Activated CD8-positive, alpha-beta T cell treated with anti-CD3 and anti-CD28 coated beads for 36 hours (primary cell): ENCODE measurements at regions not wholly inside any gene's neighbourhood (a gene's known extent, or its start where the extent isn't known, plus 50 kb on each side); places are given as distances from the start of the nearest gene placed in this dataset.

Experiments
- ATAC-seq: fragments of 200-7000 bp; cut with Tn5 transposase; one replicate; pipeline ENCODE4 v1.10.0; 2021; ENCODE audit warnings: mild to moderate bottlenecking, moderate library complexity
- CTCF ChIA-PET: fragments of 350-600 bp; sonication (Branson Sonifier 250); formaldehyde crosslinking; loops from one replicate; lab custom pipeline; 2021; ENCODE audit warnings: antibody characterized with exemption; lab: Charles Lee
- POLR2A ChIA-PET: fragments of 350-600 bp; sonication (Branson Sonifier 250); formaldehyde crosslinking; loops from one replicate; lab custom pipeline; 2021; ENCODE audit warnings: antibody characterized with exemption; lab: Charles Lee
- DNase-seq: peaks from one replicate; pipeline ENCODE4 v3.0.0-alpha.2; 2020
- H3K27ac Mint-ChIP-seq: one replicate; pipeline ENCODE4 v1.8.0; 2021; ENCODE audit warnings: mild to moderate bottlenecking, mixed read lengths
- H3K27me3 Mint-ChIP-seq: one replicate; pipeline ENCODE4 v1.8.0; 2021; ENCODE audit warnings: mixed read lengths
- H3K36me3 Mint-ChIP-seq: one replicate; pipeline ENCODE4 v1.8.0; 2021; ENCODE audit warnings: low read depth, mixed read lengths
- H3K4me1 Mint-ChIP-seq: one replicate; pipeline ENCODE4 v1.8.0; 2021; ENCODE audit warnings: low read depth, mixed read lengths
- H3K4me3 Mint-ChIP-seq: one replicate; pipeline ENCODE4 v1.8.0; 2021; ENCODE audit warnings: mild to moderate bottlenecking, moderate library complexity, mixed read lengths
- H3K9me3 Mint-ChIP-seq: one replicate; pipeline ENCODE4 v1.8.0; 2021; ENCODE audit warnings: mixed read lengths
- intact Hi-C: fragments of 100-400 bp; cut with micrococcal nuclease; formaldehyde crosslinking; loops from one replicate; pipeline ENCODE4 v1.10.0; 2022
- TF ChIP-seq, protein P1 (sequence below): fragments of 200-600 bp; IDR thresholded peaks from one replicate; pipeline ENCODE4 v1.8.0; 2022; ENCODE audit warnings: antibody characterized with exemption, mild to moderate bottlenecking

DNA sequence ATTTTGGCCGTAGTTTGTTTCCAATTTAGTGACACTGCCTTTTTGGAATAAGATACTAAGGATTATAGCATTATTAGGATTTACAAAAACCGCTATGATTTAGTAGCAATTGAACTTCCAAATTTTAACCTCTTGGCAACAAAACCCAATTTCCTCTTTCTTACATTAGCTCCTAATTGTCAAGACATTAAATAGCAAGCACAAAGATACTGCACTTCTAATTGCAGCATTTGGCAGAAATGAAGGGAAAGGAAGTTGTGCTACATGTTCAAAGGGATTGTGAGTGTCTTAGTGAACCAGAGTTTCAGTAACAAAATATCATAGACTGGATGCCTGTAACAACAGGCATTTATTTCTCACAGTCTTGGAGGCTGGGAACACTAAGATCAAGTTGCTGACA is 99.9 kb downstream of the NUF2 start:
- H3K27me3 Mint-ChIP-seq = peaks cover 6% of the 10 kb centered on the region
- no peak overlapping the region for H3K27ac Mint-ChIP-seq
- POLR2A ChIA-PET = no interaction called here
- H3K36me3 Mint-ChIP-seq = no peaks in the 10 kb centered on the region
- CTCF ChIA-PET = no interaction called here
- H3K4me3 Mint-ChIP-seq = no peak overlapping the region
- H3K4me1 Mint-ChIP-seq = no peaks in the 10 kb centered on the region
- H3K9me3 Mint-ChIP-seq = no peaks in the 10 kb centered on the region
- intact Hi-C loops = no loop called here
- TF ChIP-seq, protein P1, sequence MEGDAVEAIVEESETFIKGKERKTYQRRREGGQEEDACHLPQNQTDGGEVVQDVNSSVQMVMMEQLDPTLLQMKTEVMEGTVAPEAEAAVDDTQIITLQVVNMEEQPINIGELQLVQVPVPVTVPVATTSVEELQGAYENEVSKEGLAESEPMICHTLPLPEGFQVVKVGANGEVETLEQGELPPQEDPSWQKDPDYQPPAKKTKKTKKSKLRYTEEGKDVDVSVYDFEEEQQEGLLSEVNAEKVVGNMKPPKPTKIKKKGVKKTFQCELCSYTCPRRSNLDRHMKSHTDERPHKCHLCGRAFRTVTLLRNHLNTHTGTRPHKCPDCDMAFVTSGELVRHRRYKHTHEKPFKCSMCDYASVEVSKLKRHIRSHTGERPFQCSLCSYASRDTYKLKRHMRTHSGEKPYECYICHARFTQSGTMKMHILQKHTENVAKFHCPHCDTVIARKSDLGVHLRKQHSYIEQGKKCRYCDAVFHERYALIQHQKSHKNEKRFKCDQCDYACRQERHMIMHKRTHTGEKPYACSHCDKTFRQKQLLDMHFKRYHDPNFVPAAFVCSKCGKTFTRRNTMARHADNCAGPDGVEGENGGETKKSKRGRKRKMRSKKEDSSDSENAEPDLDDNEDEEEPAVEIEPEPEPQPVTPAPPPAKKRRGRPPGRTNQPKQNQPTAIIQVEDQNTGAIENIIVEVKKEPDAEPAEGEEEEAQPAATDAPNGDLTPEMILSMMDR = no peak
- ATAC-seq (no peak), DNase-seq (no peak)

DNA sequence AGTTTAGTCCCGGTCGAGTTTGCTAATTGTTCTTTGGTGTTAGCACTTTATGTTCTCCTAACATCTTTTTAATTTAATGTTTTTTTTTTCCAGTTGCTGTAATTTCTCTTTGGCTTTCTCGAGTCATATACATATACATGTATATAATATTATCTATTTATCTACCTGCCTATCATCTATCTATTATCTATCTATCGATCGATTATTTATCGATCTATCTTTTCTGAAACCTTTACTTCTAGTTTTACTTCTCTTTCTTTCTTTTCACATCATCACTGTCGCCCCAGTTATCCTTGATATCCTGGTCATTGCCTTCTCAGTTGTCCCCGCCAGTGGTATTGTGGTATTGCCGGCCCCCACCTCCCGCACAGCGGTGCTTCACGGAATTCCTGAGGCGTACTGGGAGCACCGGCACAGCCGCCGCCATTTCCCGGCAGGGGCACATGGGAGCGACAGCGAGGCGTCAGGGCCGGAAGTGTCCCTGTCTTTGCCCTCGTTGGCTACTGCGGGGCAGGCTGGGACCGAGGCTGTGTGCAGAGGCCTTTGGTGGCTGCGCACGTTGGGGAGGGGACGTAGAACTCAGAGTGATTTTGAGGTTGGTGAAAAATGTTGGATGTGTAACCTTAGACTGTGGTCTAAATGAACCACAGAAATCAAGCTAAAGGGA is 101.1 kb downstream of the NUF2 start:
- POLR2A ChIA-PET = no interaction called here
- H3K4me1 Mint-ChIP-seq = no peaks in the 10 kb centered on the region
- H3K9me3 Mint-ChIP-seq = no peaks in the 10 kb centered on the region
- TF ChIP-seq, protein P1 = no peak
- H3K27me3 Mint-ChIP-seq = peaks cover 3% of the 10 kb centered on the region
- no peaks in the 10 kb centered on the region for H3K36me3 Mint-ChIP-seq
- CTCF ChIA-PET = no interaction called here
- ATAC-seq (no peak), DNase-seq (no peak)
- intact Hi-C loops = no loop called here
- no peak overlapping the region for H3K4me3 Mint-ChIP-seq
- no peak overlapping the region for H3K27ac Mint-ChIP-seq

DNA sequence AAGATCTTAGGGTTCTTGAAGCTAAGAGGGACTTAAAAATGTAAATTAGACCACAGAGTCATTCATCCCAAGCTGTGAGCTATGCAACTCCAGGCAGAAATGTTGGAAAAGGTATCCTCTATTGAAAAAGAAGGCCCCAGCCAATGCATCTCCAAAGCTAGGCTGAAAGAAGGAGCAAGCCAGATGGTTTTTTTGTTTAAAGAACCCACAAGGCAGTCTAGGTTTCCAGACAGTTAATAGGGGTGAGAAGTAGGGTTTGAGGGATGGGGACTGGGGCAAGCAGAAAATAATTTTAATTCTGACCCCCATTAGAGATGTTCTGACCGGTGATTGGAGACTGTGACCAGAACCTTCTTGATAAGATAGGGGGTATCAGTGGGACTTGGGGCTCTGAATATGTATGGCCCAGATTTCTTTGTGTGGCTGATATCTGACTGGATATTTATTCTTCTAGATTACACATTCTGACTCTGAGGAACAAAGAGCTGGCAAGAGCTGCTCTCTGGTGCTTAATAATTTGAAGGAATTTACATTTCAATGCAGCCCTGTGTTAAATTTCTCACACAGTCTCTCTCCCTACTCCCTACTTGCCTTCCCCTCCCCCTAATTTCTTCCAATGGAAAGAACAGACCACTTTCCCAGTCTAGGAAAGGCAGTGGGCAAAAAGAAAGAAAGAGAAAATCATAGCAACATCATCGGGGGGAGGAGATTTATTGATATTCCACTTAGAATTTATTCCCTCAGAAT is 104.9 kb downstream of the NUF2 start:
- POLR2A ChIA-PET = no interaction called here
- CTCF ChIA-PET = no interaction called here
- TF ChIP-seq, protein P1 = no peak
- no peaks in the 10 kb centered on the region for H3K27me3 Mint-ChIP-seq
- intact Hi-C loops = no loop called here
- no peaks in the 10 kb centered on the region for H3K4me1 Mint-ChIP-seq
- H3K36me3 Mint-ChIP-seq = no peaks in the 10 kb centered on the region
- H3K27ac Mint-ChIP-seq = no peak overlapping the region
- DNase-seq (no peak), ATAC-seq (no peak)
- H3K9me3 Mint-ChIP-seq = no peaks in the 10 kb centered on the region
- H3K4me3 Mint-ChIP-seq = no peak overlapping the region

DNA sequence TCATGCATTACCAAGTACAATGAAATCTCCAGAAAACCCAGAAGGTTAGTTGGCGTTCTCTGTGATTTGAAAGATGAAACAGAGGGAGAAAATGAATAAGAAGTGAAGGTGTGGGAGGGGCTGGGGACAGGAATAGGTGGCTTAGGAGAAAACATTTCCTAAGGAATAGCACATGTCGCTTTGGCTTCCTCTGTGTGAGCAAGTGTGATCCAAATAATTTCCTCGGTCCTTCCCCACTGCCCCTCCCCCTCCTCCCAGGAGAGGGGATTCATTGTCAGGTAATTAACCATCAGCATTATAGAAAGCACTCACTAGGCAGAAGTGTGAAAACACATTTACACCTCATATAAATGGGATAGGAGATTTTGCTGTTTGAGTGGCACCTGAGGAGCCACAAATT is 105.5 kb downstream of the NUF2 start:
- intact Hi-C loops = no loop called here
- H3K9me3 Mint-ChIP-seq = no peaks in the 10 kb centered on the region
- H3K27me3 Mint-ChIP-seq = no peaks in the 10 kb centered on the region
- no peaks in the 10 kb centered on the region for H3K36me3 Mint-ChIP-seq
- CTCF ChIA-PET = no interaction called here
- no peak overlapping the region for H3K4me3 Mint-ChIP-seq
- DNase-seq (no peak), ATAC-seq (no peak)
- TF ChIP-seq, protein P1 = no peak
- H3K27ac Mint-ChIP-seq = no peak overlapping the region
- POLR2A ChIA-PET = no interaction called here
- no peaks in the 10 kb centered on the region for H3K4me1 Mint-ChIP-seq

DNA sequence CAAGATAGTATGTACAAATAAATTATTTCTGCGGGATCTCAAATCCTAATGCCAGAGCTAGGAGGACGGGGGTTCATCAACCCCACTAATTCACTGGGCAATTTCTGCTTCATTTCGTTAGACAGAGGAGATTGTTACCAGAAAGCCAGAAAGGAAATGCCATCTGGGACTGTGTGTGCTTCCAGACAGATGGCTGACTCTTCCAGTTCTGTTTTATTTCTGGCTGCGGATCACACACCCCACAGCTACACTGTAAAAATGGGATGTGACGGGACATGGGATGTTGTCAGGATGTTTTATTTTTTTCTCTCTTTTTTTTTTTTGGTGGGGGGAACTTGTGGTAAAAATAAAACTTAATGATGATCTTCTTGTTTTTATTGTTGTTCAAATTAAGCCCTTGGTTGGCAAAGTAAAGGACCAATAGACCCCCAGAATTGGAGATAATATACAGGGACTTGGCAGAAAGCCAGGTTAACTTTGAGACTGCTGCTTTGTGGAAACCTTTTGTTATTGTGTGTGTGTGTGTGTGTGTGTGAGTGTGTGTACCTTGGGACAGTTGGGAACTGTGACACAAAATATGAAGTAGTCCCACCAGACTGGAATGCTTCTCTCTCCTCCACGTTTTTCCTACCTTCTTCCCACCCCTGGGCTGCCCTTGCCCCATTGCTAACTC is 114.5 kb downstream of the NUF2 start:
- TF ChIP-seq, protein P1 = no peak
- Mint-ChIP-seq H3K27me3 (peaks cover 6% of the 10 kb centered on the region), H3K4me3 (no peak overlapping the region), H3K36me3 (no peaks in the 10 kb centered on the region), H3K9me3 (peaks cover 2% of the 10 kb centered on the region), H3K4me1 (no peaks in the 10 kb centered on the region), H3K27ac (no peak overlapping the region)
- no peak for ATAC-seq
- intact Hi-C loops = no loop called here
- ChIA-PET CTCF (no interaction called here), POLR2A (no interaction called here)
- no peak for DNase-seq
